IMR-90 (cell line): ENCODE measurements at regions not wholly inside any gene's neighbourhood (a gene's known extent, or its start where the extent isn't known, plus 50 kb on each side); places are given as distances from the start of the nearest gene placed in this dataset.

ENCODE experiments used
- ATAC-seq: fragments of 200-7000 bp; cut with Tn5 transposase; 2 replicates; pipeline ENCODE4 v1.9.1; 2020; ENCODE audit warnings: low read depth, mild to moderate bottlenecking, moderate library complexity
- BruUV-seq: library from RNA; stranded (reverse); fragments of 400-500 nt; replicated peaks from 2 replicates; lab custom pipeline; 2021; lab: Mats Ljungman, UMichigan
- CTCF ChIA-PET: fragments of 300-600 bp; formaldehyde crosslinking; extraction: SDS; loops from one replicate; lab custom pipeline; 2021; ENCODE audit warnings: antibody characterized with exemption; lab: Yijun Ruan, JAX
- POLR2A ChIA-PET: fragments of 300-600 bp; sonication (Branson Sonifier 250); formaldehyde crosslinking; loops from one replicate; lab custom pipeline; 2022; ENCODE audit warnings: antibody characterized with exemption; ENCODE audit not compliant: unreplicated experiment; lab: Charles Lee
- DNase-seq: peaks from one replicate; pipeline ENCODE4 v3.0.0; 2013
- H2AFZ ChIP-seq: replicated peaks from 2 replicates; pipeline ENCODE3; 2013; ENCODE audit warnings: low read length, mild to moderate bottlenecking; ENCODE audit not compliant: poor library complexity
- H2AK5ac ChIP-seq: 2 replicates; pipeline ENCODE4 v1.6.1; 2013; ENCODE audit warnings: low read depth, low read length, inconsistent platforms
- H2AK9ac ChIP-seq: replicated peaks from 2 replicates; pipeline ENCODE3; 2013; ENCODE audit warnings: mild to moderate bottlenecking, low read depth, low read length, moderate library complexity; ENCODE audit not compliant: poor library complexity
- H2BK120ac ChIP-seq: 2 replicates; pipeline ENCODE4 v1.6.1; 2013; ENCODE audit warnings: low read depth, low read length, inconsistent platforms
- H2BK15ac ChIP-seq: 3 replicates; pipeline ENCODE4 v1.6.1; 2013; ENCODE audit warnings: low read depth, low read length, inconsistent platforms
- H2BK20ac ChIP-seq: 2 replicates; pipeline ENCODE4 v1.6.1; 2013; ENCODE audit warnings: low read depth, mild to moderate bottlenecking, inconsistent platforms, low read length, moderate library complexity
- H2BK5ac ChIP-seq: 2 replicates; pipeline ENCODE4 v1.6.1; 2013; ENCODE audit warnings: mild to moderate bottlenecking, low read depth, low read length, inconsistent platforms; ENCODE audit not compliant: poor library complexity, severe bottlenecking
- H3K14ac ChIP-seq: replicated peaks from 2 replicates; pipeline ENCODE4 v1.6.1; 2013; ENCODE audit warnings: low read depth, low read length, inconsistent platforms
- H3K18ac ChIP-seq: 2 replicates; pipeline ENCODE4 v1.6.1; 2013; ENCODE audit warnings: low read depth, low read length, control low read depth
- H3K23ac ChIP-seq: 2 replicates; pipeline ENCODE4 v1.6.1; 2013; ENCODE audit warnings: low read depth, low read length, inconsistent platforms
- H3K27ac ChIP-seq: 2 replicates; pipeline ENCODE4 v1.5.1; 2013; ENCODE audit warnings: mild to moderate bottlenecking, control low read depth, low read length; ENCODE audit not compliant: insufficient read depth
- H3K27me3 ChIP-seq: 2 replicates; pipeline ENCODE4 v1.6.1; 2013; ENCODE audit warnings: low read length; ENCODE audit not compliant: control insufficient read depth, insufficient read depth
- H3K36me3 ChIP-seq: 2 replicates; pipeline ENCODE4 v1.6.1; 2013; ENCODE audit warnings: low read length, mixed read lengths; ENCODE audit not compliant: control insufficient read depth, insufficient read depth
- H3K4ac ChIP-seq: 2 replicates; pipeline ENCODE4 v1.6.1; 2013; ENCODE audit warnings: low read depth, low read length, inconsistent platforms
- H3K4me1 ChIP-seq: 2 replicates; pipeline ENCODE4 v1.6.1; 2013; ENCODE audit warnings: low read length, mixed read lengths; ENCODE audit not compliant: control insufficient read depth, insufficient read depth
- H3K4me2 ChIP-seq: 2 replicates; pipeline ENCODE4 v1.6.1; 2013; ENCODE audit warnings: low read depth, mild to moderate bottlenecking, control low read depth, low read length, moderate library complexity
- H3K4me3 ChIP-seq: 2 replicates; pipeline ENCODE4 v1.5.1; 2013; ENCODE audit warnings: low read depth, mild to moderate bottlenecking, control low read depth, low read length, moderate library complexity; ENCODE audit not compliant: insufficient read depth
- H3K56ac ChIP-seq: 2 replicates; pipeline ENCODE4 v1.6.1; 2013; ENCODE audit warnings: low read length, inconsistent platforms; ENCODE audit not compliant: insufficient read depth; ENCODE audit errors: extremely low read depth
- H3K79me1 ChIP-seq, 2 experiments: 2 replicates each; pipeline ENCODE4 v1.6.1; 2013; ENCODE audit warnings: low read length in 2 of 2, inconsistent platforms in 1 of 2, low read depth in 1 of 2
- H3K9ac ChIP-seq: 2 replicates; pipeline ENCODE4 v1.6.1; 2013; ENCODE audit warnings: low read depth, low read length, control low read depth
- H3K9me1 ChIP-seq: 2 replicates; pipeline ENCODE4 v1.6.1; 2013; ENCODE audit warnings: low read length, inconsistent platforms; ENCODE audit not compliant: insufficient read depth
- H3K9me3 ChIP-seq: 2 replicates; pipeline ENCODE4 v1.6.1; 2013; ENCODE audit warnings: low read length; ENCODE audit not compliant: control insufficient read depth, insufficient read depth
- H4K20me1 ChIP-seq: 2 replicates; pipeline ENCODE4 v1.6.1; 2013; ENCODE audit warnings: low read length, inconsistent platforms; ENCODE audit not compliant: insufficient read depth
- H4K5ac ChIP-seq: 2 replicates; pipeline ENCODE4 v1.6.1; 2013; ENCODE audit warnings: mild to moderate bottlenecking, low read depth, low read length, control low read depth
- H4K8ac ChIP-seq, 2 experiments: 2 replicates each; pipeline ENCODE4 v1.6.1; 2013; ENCODE audit warnings: low read depth in 2 of 2, low read length in 2 of 2, control low read depth in 1 of 2, inconsistent platforms in 1 of 2
- H4K91ac ChIP-seq: 2 replicates; pipeline ENCODE4 v1.6.1; 2013; ENCODE audit warnings: low read depth, low read length, inconsistent platforms; ENCODE audit not compliant: insufficient read depth
- CHD1 ChIP-seq: IDR thresholded peaks from 2 replicates; pipeline ENCODE4 v1.6.1; 2012; ENCODE audit warnings: low read depth, low read length, improper control_type of control experiment
- POLR2A ChIP-seq: IDR thresholded peaks from 2 replicates; pipeline ENCODE4 v1.6.1; 2012; ENCODE audit warnings: mild to moderate bottlenecking, low read depth, low read length
- RAD21 ChIP-seq: IDR thresholded peaks from 2 replicates; pipeline ENCODE4 v1.6.1; 2012; ENCODE audit warnings: low read length, improper control_type of control experiment
- RFX5 ChIP-seq: IDR thresholded peaks from 2 replicates; pipeline ENCODE4 v1.8.0; 2012; ENCODE audit warnings: low read depth, mild to moderate bottlenecking, low read length, moderate library complexity
- WGBS, 2 experiments: methylation state at CpG; one replicate each; pipeline versions ENCODE4 v1.1.5 to v1.1.7; 2013; ENCODE audit warnings: missing lambda C conversion rate in 2 of 2; ENCODE audit not compliant: insufficient read length in 1 of 2; ENCODE audit errors: extremely low coverage in 2 of 2; 5-methylcytosine and 5-hydroxymethylcytosine counted together
- dilution Hi-C: fragments of 300-500 bp; cut with HindIII; formaldehyde crosslinking; loops from one replicate; pipeline ENCODE4 v1.14.3; 2018; ENCODE audit warnings: low sequenced_read_pairs; ENCODE audit not compliant: unreplicated experiment
- in situ Hi-C: fragments of 300-500 bp; cut with MboI; formaldehyde crosslinking; loops from 3 replicates; pipeline ENCODE4 v1.14.3; 2019; ENCODE audit warnings: low sequenced_read_pairs, inconsistent platforms, mixed read lengths
- intact Hi-C: fragments of 100-400 bp; cut with micrococcal nuclease; formaldehyde crosslinking; loops from 2 replicates; pipeline ENCODE4 v1.10.0; 2022
- TF ChIP-seq, protein P1 (sequence below): conservative IDR thresholded peaks from 2 replicates; pipeline ENCODE4 v1.5.1; 2012; ENCODE audit warnings: mild to moderate bottlenecking, low read depth, low read length, improper control_type of control experiment
- TF ChIP-seq, protein P2 (sequence below): fragments of 150-350 bp; IDR thresholded peaks from 2 replicates; pipeline ENCODE4 v1.6.1; 2017; ENCODE audit warnings: mild to moderate bottlenecking, antibody characterized with exemption, low read length, low read depth

DNA sequence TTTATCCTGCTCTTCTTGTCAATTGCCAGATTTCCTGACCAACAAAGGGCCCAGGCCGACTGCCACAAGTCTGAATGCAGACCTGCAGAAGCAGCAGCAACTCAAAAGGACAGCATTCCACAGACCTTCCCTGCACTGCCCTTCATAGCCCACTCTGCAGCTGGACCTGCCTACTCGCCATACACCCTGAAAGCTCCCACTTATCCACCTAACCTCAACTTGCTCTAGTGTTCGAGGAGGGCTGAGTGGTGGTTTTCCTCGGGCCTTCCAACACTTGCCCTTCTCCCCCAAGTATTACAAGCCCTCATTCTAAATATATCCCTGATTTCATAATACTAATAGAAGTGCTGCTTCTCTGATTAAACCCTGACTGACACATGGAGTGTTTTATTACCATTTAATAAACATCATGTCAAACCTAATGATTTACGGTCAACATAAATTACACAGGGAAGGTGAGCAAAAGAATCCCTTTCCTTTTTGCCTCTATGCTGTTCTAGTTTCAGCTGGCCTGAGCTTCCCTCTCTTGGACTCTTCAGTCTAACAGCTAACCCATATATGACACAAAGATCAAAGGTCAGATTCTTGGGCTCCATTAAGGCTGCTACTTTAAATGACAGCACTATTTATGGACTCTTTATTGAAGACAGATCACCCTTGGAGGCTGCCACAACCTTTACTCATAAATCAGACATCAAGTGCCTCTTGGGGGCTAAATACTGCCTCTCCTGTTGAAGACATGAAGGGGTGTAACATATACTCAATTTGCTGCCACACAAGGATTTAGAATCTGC lies 1546.9 kb upstream of the TMEM132C start:
- Histone ChIP-seq H3K9me3 (peaks cover 12% of the 10 kb centered on the region), H3K9me1 (no peaks in the 10 kb centered on the region), H2AK9ac (no peak overlapping the region), H4K8ac (no peak overlapping the region), H2BK15ac (no peak overlapping the region), H3K27ac (no peak overlapping the region), H3K4me2 (no peak overlapping the region), H2AFZ (no peak overlapping the region), H3K14ac (no peak overlapping the region), H3K36me3 (no peaks in the 10 kb centered on the region), H3K27me3 (no peaks in the 10 kb centered on the region), H3K4me3 (no peak overlapping the region), H4K91ac (no peak overlapping the region), H3K9ac (no peak overlapping the region), H3K4me1 (no peaks in the 10 kb centered on the region), H2BK5ac (no peak overlapping the region), H3K18ac (no peak overlapping the region), H3K56ac (no peak overlapping the region), H3K4ac (no peak overlapping the region), H2BK120ac (no peak overlapping the region), H3K79me1 (no peaks in the 10 kb centered on the region), H4K20me1 (no peaks in the 10 kb centered on the region), H4K5ac (no peak overlapping the region), H2BK20ac (no peak overlapping the region), H2AK5ac (no peak overlapping the region), H3K23ac (no peak overlapping the region)
- POLR2A ChIA-PET: no interaction called here
- no peak for ATAC-seq
- CTCF ChIA-PET: interaction anchor here (0.6 kb wide), 1 partner anchor 1127 kb away, joined by 3 read pairs; no protein-coding TSS in a partner anchor
- in situ Hi-C loops (no loop called here), intact Hi-C loops (no loop called here), dilution Hi-C loops (no loop called here)
- WGBS, 2 experiments: no CpG with 5 or more reads among the region's 5 CpGs
- TF ChIP-seq POLR2A (no peak), CHD1 (no peak), RAD21 (no peak), RFX5 (no peak)
- TF ChIP-seq, protein P1, sequence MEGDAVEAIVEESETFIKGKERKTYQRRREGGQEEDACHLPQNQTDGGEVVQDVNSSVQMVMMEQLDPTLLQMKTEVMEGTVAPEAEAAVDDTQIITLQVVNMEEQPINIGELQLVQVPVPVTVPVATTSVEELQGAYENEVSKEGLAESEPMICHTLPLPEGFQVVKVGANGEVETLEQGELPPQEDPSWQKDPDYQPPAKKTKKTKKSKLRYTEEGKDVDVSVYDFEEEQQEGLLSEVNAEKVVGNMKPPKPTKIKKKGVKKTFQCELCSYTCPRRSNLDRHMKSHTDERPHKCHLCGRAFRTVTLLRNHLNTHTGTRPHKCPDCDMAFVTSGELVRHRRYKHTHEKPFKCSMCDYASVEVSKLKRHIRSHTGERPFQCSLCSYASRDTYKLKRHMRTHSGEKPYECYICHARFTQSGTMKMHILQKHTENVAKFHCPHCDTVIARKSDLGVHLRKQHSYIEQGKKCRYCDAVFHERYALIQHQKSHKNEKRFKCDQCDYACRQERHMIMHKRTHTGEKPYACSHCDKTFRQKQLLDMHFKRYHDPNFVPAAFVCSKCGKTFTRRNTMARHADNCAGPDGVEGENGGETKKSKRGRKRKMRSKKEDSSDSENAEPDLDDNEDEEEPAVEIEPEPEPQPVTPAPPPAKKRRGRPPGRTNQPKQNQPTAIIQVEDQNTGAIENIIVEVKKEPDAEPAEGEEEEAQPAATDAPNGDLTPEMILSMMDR: no peak
- TF ChIP-seq, protein P2, sequence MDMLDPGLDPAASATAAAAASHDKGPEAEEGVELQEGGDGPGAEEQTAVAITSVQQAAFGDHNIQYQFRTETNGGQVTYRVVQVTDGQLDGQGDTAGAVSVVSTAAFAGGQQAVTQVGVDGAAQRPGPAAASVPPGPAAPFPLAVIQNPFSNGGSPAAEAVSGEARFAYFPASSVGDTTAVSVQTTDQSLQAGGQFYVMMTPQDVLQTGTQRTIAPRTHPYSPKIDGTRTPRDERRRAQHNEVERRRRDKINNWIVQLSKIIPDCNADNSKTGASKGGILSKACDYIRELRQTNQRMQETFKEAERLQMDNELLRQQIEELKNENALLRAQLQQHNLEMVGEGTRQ: no peak
- BruUV-seq: no TSS peak
- no peak for DNase-seq
